ENCODE measurements at regions not wholly inside any gene's neighbourhood (a gene's known extent, or its start where the extent isn't known, plus 50 kb on each side); places are given as distances from the start of the nearest gene placed in this dataset.

DNA sequence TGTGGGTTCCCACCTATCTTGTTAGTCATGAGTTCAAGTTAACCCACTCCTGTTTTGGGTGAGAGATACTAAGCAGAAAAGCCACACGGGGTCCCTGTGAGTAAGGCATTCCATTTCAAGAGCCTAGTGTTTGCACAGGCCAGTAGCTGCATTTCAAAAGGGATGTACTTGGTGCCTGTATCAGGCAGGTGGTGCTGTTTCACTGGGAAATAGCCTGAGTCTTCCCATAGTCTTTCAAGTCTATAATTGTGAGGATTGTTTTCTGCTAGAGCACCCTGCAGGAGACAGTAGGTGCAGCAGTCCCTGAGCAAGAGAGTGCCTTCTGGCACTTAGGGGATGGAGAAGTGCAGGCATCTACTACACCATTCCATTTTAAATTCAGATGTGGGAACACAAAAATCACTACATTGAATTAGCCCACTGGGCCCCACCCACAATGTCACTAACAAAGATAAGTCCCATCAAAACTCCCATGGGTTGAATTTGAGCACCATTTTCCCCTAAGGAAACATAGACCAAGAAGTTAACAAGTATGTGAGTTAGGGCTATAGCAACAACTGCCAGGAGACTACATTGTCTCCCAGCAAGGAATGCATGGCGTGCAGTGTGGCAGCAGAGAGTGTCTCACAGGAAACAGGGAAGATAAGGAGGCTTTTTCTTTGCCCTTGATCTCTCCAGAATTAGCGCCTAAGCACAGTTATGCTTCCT is 263.2 kb downstream of the COX7C start:
- peak; percentile 83 for DNase-seq

DNA sequence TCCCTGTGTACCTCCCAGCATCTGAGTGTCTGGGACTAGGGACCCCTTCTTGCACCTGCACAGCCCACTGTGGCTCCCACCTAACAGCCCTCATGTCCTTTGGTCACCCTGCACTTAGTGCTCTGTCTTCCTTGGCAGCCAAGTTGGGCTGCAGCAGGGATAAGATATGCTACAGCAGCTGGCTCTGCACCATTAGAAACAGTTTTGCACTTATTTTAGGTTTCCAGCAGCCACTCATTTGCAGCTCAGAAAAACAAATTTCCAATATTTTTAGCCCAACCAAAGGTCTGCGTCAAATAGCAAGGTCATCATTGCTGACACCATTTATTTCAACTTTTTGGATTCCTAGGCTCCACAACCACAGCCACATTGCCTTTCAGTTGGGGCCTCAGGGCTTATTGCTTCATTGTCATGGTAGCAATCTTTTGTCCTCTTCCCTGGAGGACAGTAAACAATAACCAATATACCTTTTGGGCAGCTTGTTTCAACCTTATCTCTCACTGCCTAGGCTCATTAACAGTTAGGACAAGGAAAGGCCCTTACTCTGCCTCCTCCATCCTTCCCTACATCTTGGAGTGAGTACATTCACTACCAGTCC is 263.9 kb downstream of the COX7C start:
- no peak for DNase-seq

DNA sequence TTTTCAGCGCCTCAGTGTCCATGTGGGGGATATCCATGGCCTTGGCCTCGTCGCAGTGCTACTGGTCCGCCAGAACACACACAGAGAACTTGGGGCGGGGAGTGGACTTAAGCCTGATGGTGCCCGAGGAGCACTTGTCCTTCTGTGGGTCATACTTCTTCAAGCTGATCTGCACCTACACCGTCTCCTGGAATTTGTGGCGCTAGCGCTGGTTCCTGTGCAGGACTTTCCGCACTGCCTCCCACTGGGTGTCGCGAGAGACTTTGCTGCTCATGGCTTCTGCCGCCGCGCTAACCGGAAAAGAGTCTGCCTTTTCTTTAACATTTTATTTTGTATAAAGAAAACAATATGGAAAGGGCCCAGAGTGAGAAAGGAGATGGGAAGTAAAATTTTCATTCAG is 266.9 kb downstream of the COX7C start:
- no peak for DNase-seq

DNA sequence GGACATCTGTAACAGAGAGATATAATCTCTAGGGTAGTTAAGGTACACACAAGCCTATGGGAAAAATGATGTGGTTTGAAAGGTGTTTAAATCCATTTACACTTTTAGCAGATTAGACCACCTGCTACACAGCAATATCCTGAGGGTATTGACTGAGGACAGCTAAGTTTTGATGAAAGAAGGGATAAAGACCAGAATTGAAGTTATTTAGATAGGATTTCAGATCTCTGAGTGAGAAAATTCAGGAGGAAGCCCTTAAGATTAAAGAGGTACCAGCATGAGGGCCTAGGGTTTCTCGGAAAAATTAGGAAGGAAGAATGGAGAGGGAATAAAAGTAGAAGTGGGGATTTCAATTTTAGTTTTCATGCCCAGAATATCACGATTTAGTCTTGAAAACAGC is 267.3 kb downstream of the COX7C start:
- DNase-seq, result no peak

DNA sequence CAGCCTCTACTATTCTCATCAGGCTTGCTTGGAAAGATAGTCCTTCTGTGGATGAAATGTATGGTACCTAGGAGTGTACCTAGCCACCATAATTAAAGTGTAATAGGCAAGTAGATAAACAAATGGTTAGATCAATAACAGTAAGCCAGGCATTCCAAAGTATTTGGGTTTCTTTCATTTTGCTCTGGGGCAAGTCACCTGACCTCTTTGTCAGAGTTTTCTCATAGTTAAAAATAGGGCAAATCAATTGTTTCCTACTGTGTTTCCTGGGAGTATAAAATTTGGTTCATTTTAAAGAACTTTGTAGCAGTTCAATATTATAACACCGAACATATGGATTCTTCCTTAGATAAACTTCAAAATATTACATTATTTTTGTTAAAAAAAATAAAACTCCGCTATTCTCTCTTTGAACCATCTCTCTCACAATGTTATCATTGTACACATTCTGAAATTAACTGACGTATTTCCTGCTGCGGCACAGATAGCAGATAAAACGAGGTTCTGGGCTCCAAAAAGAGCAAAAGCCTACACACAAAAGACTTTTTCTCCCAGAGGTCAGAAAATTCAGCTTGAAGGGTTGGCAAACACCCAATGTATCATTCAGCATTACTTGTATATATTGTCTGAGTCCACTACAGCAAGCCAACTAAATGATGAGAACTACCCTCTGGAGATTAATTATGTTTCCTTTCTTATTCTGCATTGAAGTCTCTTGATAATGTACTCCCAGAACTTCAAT is 267.9 kb downstream of the COX7C start:
- no peak for DNase-seq

DNA sequence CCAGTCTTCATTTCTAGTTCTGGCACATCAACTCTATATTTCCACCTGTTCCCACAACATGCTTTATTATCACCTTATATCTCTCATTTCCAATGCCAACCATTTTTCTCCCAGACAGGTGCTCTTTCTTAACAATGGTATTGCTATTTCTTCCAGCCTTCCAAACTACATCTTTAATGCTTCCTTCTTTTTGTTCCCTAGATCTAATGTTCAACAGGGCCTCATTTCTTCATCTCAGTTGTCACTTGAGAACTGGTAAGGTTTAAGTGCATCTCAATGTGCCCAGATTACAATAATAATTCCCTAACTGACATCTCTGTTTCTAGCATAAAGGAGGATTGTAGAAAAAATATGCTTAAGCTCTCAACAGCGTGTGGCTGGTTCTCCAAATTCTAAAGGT is 272.6 kb downstream of the COX7C start:
- no peak for DNase-seq

DNA sequence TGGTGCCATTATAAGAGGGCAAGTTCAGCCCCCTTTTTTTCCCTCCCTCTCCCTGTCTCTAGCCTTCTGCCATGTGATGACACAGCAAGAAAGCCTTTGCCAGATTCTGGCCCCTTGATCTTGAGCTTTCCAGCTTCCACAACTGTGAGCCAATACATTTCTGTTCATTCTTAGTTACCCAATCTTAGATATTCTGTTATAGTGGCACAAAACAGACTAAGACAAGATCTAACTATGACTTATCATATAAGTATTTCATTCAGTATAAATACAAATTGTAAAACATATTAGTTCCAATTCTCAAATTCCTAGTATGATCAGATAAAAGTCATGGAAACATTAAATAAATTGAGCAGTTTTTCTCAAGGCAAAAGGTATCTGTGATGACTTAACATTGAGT is 276.3 kb downstream of the COX7C start:
- DNase-seq, result peak; percentile 19

DNA sequence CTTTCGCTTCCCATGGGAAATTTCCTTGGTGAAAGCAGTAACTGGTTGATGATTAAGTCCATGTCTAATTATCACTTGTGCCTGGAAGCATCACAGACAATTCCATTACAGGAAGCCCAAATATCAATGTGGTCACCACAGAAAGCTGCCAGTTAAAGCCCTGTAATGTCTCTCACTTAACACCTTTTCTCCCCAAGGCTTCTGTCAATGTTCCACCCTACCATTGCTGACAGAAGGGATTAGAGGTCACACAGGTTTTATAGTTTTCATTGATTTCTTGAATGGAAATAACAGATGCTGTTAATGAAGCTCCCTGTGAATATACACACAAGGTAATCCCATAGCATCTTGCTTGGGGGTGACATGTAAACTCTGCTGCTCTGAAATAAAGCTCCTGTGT is 279.2 kb downstream of the COX7C start:
- DNase-seq, result no peak

DNA sequence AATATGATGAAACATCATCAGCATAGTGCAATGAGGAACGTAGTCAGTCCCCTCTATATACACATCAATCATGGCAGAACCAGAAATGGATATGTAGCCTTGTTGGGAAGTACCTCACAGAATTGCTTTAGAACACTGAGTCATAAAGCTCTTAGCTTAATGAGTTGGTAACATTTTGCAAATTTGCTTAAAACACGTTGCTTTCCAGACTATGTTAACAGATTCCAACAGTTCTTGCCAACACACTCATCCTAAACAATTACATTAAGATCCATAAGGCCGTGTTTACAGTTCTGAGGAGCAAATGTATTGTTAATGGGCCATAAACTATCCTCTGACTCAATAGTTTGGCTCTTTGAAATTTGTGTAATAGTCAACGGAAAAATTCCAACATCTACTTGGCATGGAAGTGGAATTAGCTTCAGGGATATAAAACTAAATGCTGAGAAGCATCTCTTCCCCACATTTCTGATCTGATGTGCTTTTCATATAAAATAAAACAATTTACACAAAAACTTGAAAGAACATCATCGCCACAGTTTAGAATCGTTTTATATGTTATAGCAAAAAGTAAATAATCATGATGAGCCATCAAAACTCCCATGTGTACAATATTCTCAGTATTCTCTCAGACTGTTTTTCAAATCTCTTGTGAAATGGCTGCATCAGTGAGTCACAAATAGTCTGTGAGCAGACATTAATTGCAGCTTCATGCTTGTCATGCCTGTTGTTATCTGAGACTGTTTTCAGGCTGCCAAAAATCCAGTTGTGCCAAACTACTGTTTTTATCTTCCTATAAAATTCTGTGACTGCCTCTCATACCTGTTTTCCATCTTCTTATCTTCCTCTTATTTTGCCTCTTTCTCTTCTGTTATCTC is 291.9 kb downstream of the COX7C start:
- DNase-seq, result peak; percentile 95

DNA sequence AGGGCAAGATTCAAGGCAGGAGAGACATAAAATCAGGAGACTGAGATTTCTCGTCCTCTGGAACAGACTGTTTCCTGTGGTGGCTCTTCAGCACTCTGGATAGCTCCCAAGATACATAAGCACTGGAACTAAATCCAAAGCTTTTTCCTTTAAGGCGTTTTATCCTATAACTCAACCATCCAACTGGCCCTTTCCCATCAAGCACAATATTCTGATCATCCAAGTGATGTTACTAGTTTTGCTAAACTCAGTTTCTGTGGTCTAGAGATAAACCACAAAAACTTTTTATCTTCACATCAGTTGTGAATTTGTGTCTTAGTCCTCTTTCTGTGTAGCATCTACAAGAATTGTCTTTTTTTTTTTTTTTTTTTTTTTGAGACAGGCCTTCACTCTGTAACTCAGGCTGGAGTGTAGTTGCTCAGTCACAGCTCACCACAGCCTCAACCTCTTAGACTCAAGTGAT is 299.4 kb downstream of the COX7C start:
- peak; percentile 49 for DNase-seq

DNA sequence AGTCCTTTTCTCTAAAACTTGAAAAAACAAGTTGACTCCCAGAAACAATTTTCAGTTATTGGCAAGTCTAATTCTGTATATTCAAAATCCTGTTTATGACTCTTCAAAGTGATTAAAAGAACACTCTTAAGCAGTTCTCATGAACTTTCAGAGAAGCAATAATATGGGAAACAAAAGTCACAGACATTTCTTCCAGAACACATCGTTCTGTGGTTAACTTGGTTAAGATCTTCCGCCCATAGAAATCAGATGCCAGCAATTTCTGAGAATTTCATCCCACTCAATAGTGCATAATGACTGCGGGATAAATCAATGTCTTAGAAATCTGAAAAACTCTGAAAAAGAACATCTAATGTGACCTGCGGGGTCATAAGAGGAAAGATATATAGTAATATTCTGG is 300.5 kb downstream of the COX7C start:
- DNase-seq, result no peak

DNA sequence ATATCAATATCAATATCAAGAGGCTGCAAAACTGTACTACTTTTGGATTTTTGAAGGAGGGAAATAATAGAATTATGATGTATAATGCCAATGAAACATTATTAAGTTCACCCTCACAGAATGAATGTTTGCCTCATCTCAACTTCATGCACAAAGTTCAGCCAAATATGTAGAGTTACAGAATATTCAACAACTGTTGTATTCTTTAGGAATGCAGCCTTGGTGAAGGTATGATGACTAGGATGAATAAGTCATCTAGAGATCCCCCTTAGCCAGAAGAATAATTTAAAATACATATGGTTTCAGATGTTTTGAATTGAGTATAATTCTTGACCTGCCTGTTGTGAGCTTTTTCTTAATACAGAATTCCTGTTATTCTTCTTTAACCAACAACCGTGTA is 308.3 kb downstream of the COX7C start:
- DNase-seq, result no peak

DNA sequence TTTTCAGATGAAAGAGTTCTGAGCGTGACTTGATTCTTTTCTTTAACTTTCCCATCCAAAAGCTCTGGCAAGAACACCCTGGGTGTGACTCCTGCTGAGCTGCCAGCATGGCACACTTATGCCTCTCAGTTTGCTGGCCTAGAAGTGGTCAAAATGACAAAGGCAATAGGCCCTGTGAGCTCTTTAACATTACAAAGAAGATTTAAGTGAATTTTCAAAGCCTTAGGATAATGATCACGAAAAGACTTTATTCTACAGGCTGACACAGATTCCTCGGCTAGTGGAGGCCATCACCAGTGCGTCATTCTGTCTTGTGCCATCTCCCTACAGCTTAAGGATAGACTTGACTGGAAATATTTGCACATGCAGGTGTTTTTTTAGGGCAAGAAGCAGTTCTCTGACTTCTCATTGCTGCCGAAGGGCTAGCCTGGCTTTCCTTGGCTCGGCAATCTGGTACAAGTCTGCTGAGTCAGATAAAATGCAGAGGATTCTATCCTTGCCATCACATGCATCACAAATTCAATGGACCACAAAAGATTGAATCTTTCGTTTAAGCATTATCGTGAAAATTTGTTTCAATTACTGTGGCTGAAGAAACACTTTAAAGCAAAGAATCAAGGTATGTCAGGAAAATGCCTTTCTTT is 311.5 kb downstream of the COX7C start:
- DNase-seq, result no peak

DNA sequence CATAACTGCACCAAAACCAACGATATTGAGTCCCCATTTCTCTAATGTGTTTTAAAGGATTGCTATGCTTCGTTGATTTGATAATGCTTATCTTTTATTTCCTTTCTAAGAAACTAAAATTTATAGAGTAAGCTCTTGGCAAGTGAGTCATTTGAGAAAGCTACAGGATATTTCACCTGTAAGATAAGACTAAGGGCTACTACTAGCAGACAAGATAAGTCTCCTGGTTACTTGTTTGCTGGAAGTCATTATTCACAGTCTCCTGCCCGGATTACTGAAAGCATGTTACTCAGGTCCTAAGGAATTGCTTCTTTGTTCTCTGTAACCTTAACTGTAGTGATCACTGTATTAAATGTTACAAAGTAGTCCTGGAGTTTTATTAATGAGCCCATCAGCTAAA is 315.9 kb upstream of the RASA1 start:
- no peak for DNase-seq

DNA sequence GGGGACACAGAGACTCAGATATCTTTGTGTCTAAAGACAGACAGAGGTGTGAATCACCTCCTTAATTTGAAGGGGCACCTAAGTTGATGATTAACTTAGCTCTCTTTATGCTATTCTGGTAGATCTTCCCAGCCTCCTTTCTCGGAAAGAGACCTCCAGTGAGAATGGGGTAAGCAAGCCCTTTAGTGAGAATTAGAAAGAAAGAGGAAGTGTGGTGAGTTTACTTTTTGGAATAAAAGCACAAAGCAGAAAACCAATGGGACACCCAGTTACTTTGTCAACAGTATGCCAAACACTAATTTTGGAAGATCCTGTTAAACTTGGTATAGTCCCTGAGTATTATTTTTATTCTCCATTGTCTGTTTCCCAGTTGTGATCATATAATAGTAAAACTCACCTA is 302.8 kb upstream of the RASA1 start:
- no peak for DNase-seq

DNA sequence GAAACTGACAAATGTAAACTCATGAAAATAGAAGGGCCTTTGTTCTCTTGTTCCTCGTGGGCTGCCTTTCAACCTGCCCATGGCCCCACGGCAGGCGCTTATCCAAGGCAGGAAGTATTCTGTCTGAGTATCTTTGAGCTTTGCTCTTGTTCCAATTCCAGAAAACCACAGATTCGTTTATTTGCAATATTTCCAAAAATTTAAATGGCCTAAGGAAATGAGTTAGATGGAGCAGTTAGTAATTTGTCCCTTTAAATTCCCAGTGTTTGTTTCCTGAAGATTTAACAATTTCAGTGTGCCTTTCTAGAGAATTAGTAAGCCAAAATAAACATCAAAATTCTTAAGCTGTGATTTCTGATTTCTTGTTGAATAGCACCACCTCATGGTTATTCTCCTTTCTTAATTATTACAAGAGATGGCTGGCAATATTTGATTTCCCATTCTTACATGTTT is 299.4 kb upstream of the RASA1 start:
- DNase-seq, result peak; percentile 50

DNA sequence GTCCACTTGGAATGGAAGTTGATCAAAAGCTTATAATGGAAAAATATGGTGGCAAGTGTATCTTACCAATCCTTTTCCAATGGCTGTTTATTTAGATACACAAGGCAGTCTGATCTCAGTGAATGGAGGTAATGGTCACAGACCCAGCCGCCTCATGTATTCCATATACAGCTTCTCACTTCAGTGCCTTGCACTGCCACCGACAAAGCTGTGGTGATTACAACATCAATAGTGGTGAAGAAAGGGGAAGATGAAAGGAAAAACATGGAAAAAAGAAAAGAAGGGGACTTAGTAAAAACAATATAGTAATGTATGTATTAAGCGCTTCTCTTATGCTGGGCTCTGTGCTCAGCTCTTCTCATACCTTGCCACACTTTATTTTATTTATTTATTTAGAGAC is 297.3 kb upstream of the RASA1 start:
- DNase-seq, result no peak

DNA sequence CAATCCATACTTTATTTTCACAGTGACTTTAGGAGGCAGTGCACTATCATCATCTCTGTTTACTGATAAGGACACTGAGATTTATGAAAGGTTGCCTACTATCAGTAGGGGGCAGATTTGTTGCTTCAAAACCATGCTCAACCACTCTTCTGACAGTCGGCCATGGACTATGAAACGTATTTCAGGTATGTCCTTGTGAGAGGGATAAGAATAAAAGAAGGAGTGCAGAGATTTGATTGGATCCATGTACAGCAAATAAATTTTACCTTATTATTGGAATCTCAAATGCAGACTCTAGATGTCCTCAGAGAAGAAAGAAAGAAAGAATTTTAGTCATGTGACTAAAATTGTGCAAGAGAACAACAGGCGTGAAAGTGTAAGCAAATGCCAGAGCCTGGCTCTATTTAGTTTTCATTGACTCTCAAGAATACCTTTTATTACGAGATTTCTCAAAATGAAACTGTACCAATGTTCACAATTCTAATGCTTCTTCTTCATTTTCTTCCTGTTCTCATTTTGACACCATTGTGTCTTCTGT is 296.6 kb upstream of the RASA1 start:
- peak; percentile 37 for DNase-seq

DNA sequence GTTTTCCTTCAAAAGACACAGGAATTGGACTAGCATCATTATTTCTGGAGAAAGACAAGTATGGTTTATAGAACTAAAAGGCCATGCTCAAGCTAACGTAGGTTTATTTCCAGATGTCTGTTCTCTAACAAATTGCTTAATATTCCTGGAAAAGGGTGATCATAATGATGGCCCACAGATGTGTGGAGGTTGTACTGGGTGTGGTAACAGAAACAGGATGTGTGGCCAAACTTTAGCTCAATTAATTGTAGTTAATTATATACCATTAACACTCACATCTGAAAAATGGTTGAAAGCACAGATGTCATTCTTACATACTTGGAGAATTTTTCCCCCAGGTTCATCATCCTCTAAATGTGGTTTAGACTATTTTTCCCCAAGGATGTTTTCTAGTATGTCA is 292.7 kb upstream of the RASA1 start:
- DNase-seq, result no peak

DNA sequence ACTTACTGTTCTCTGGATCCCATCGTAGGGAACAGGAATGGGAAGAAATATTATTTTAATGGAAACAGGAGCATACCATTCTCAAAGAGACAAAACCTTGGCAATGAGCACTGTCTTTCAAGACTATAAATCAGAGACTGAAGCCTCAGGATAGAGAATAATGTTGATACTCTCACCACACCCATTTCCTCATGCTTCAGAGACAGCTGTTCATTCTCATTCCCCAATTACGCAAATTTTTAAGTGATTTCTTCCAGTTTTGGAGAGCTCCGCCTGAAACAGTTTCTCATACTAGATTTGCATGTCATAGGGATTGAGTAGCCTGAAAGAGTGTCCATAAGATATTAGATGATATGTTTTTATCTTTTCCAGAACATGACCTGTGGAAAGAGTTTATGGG is 290.5 kb upstream of the RASA1 start:
- no peak for DNase-seq

DNA sequence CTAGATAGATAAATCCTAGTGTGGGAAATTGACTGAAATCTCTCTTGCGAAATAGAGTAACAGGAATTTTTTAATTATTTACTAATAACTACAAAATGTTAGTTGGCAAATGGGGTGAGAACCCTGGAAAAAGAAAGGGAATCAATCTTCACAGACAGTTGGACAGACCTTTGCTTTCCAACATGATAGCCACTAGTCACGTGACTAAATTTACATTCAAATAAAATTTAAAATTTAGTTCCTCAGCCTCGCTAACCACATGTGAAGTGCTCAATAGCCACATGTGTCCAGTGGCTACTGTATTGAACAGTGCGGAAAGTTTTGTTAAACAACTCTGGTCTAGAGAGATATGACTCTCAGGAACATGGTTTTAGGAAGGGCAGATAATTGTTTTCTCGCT is 289.9 kb upstream of the RASA1 start:
- DNase-seq, result no peak

DNA sequence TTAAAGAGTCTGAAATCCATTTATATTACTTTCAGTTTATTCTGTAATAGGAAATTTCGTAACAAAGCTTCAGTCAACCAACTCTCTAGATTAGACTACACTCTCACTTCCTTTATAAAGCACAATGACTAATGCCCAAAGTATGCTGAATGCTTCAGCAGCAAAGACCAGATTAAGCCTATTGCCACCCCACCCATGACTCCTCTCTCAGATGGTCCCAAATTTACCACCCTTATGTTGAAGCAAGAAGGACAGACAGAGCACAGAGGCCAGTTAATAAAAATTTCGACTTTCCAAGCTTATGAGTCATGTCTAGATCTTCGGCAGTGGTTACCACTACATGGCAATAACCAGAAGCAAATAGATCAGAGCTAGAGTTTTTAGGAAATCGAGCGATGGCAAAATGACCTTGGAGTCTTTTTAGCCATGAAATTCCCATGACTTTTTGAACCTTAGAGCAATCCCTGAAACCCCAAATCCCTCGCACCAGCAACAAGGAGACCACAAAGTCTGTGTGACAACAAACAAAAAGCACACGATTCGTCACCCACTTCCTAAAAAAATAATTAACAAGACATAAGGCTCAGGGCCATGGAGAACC is 287.8 kb upstream of the RASA1 start:
- peak; percentile 83 for DNase-seq
